ENCODE measurements at regions not wholly inside any gene's neighbourhood (a gene's known extent, or its start where the extent isn't known, plus 50 kb on each side); places are given as distances from the start of the nearest gene placed in this dataset.

DNA sequence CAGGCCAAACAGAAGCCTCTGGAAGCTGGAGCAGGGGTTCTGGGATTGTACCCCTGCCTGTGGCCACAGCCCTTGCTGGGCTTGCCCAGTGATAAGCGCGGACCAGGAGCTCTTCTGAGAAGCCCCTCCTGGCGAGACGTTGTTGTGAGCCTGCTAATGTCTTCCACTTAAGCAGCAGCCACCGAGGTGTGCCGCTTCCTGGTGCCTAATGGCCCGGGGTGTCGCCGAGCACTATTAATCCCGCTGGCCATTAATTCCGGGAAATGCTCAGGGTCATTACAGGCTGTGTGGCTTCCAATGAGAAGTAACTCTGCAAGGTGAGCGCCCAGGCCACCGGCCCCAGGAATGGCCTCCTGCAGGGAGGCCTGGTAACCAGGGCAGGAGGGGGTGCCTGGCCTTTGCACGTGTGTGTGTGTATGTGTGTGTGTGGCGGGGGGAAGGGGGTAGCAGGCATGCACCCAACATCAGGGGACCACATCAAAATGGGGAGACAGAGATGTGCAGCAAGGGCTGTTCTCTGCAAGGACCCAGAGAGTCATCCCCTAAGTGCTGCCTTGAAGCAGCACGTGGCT is 175.0 kb downstream of the URI1 start:
- TF ChIP-seq, protein P1, sequence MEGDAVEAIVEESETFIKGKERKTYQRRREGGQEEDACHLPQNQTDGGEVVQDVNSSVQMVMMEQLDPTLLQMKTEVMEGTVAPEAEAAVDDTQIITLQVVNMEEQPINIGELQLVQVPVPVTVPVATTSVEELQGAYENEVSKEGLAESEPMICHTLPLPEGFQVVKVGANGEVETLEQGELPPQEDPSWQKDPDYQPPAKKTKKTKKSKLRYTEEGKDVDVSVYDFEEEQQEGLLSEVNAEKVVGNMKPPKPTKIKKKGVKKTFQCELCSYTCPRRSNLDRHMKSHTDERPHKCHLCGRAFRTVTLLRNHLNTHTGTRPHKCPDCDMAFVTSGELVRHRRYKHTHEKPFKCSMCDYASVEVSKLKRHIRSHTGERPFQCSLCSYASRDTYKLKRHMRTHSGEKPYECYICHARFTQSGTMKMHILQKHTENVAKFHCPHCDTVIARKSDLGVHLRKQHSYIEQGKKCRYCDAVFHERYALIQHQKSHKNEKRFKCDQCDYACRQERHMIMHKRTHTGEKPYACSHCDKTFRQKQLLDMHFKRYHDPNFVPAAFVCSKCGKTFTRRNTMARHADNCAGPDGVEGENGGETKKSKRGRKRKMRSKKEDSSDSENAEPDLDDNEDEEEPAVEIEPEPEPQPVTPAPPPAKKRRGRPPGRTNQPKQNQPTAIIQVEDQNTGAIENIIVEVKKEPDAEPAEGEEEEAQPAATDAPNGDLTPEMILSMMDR (IDR thresholded peaks at IDR 0.05; ENCODE audit: low read depth, low read length) = no peak
- no peak for TF ChIP-seq EZH2phosphoT487 (IDR thresholded peaks at IDR 0.05; ENCODE audit: low read depth)

All from OCI-LY3 (cell line).